ENCODE measurements at regions not wholly inside any gene's neighbourhood (a gene's known extent, or its start where the extent isn't known, plus 50 kb on each side); places are given as distances from the start of the nearest gene placed in this dataset.

GRCh38 chr15:47339800-47340570, 377.3 kb upstream of the SEMA6D start:
- Mint-ChIP-seq H3K4me1 (no peaks in the 10 kb centered on the region), H3K36me3 (ENCODE audit: low read depth) (no peaks in the 10 kb centered on the region), H3K27me3 (ENCODE audit: insufficient read depth) (peaks cover 77% of the 10 kb centered on the region), H3K9me3 (peaks cover 10% of the 10 kb centered on the region), H3K4me3 (no peak overlapping the region), H3K27ac (no peak overlapping the region)
- no peaks in the 10 kb centered on the region for H3K36me3 ChIP-seq (ENCODE audit: control insufficient read depth, insufficient read depth, low read length)
- TF ChIP-seq CTCF (conservative IDR thresholded peaks at IDR 0.05), result no peak
- peaks cover 78% of the 10 kb centered on the region for H3K27me3 ChIP-seq (ENCODE audit: control insufficient read depth, insufficient read depth, low read length, poor library complexity, severe bottlenecking)
- no peak overlapping the region for H3K4me3 ChIP-seq (ENCODE audit: low read length)
- H3K27ac ChIP-seq (ENCODE audit: low read depth, low read length), result no peak overlapping the region
- H3K9me3 ChIP-seq (ENCODE audit: control insufficient read depth, low read length), result peaks cover 9% of the 10 kb centered on the region
- no peak for DNase-seq
- WGBS, 2 experiments (ENCODE audit: insufficient coverage in 1 of 2, insufficient read length in 1 of 2), result 85 to 92% methylated on average over 3 to 4 of the region's 4 CpGs
- no peak overlapping the region for H3K9ac ChIP-seq (ENCODE audit: extremely low read depth, low read length, poor library complexity, severe bottlenecking)
- no peaks in the 10 kb centered on the region for H3K4me1 ChIP-seq (ENCODE audit: control insufficient read depth, insufficient read depth, low read length)

GRCh38 chr15:47340571-47340920, 376.8 kb upstream of the SEMA6D start:
- no peak for DNase-seq
- no peaks in the 10 kb centered on the region for H3K36me3 ChIP-seq (ENCODE audit: control insufficient read depth, insufficient read depth, low read length)
- no peak for TF ChIP-seq CTCF (conservative IDR thresholded peaks at IDR 0.05)
- no peak overlapping the region for H3K4me3 Mint-ChIP-seq
- H3K36me3 Mint-ChIP-seq (ENCODE audit: low read depth), result no peaks in the 10 kb centered on the region
- no peaks in the 10 kb centered on the region for H3K4me1 Mint-ChIP-seq
- peaks cover 3% of the 10 kb centered on the region for H3K9me3 ChIP-seq (ENCODE audit: control insufficient read depth, low read length)
- H3K27ac ChIP-seq (ENCODE audit: low read depth, low read length), result no peak overlapping the region
- no peak overlapping the region for H3K4me3 ChIP-seq (ENCODE audit: low read length)
- H3K9me3 Mint-ChIP-seq, result peaks cover 9% of the 10 kb centered on the region
- H3K9ac ChIP-seq (ENCODE audit: extremely low read depth, low read length, poor library complexity, severe bottlenecking), result no peak overlapping the region
- H3K27me3 ChIP-seq (ENCODE audit: control insufficient read depth, insufficient read depth, low read length, poor library complexity, severe bottlenecking), result peaks cover 78% of the 10 kb centered on the region
- H3K27me3 Mint-ChIP-seq (ENCODE audit: insufficient read depth), result peaks cover 75% of the 10 kb centered on the region
- WGBS, 2 experiments (ENCODE audit: insufficient coverage in 1 of 2, insufficient read length in 1 of 2), result 95 to 100% methylated on average over 2 of the region's 2 CpGs
- H3K4me1 ChIP-seq (ENCODE audit: control insufficient read depth, insufficient read depth, low read length), result no peaks in the 10 kb centered on the region
- H3K27ac Mint-ChIP-seq, result no peak overlapping the region

GRCh38 chr15:47349179-47349578, 368.1 kb upstream of the SEMA6D start:
- Mint-ChIP-seq H3K27ac (no peak overlapping the region), H3K36me3 (ENCODE audit: low read depth) (no peaks in the 10 kb centered on the region), H3K4me1 (peaks cover 3% of the 10 kb centered on the region), H3K27me3 (ENCODE audit: insufficient read depth) (peaks cover 78% of the 10 kb centered on the region), H3K4me3 (no peak overlapping the region), H3K9me3 (peaks cover 4% of the 10 kb centered on the region)
- Histone ChIP-seq H3K9ac (ENCODE audit: extremely low read depth, low read length, poor library complexity, severe bottlenecking) (no peak overlapping the region), H3K27me3 (ENCODE audit: control insufficient read depth, insufficient read depth, low read length, poor library complexity, severe bottlenecking) (peaks cover 90% of the 10 kb centered on the region), H3K36me3 (ENCODE audit: control insufficient read depth, insufficient read depth, low read length) (no peaks in the 10 kb centered on the region), H3K4me3 (ENCODE audit: low read length) (no peak overlapping the region), H3K27ac (ENCODE audit: low read depth, low read length) (no peak overlapping the region), H3K4me1 (ENCODE audit: control insufficient read depth, insufficient read depth, low read length) (no peaks in the 10 kb centered on the region), H3K9me3 (ENCODE audit: control insufficient read depth, low read length) (no peaks in the 10 kb centered on the region)
- no peak for TF ChIP-seq CTCF (conservative IDR thresholded peaks at IDR 0.05)
- DNase-seq, result no peak
- WGBS, 2 experiments (ENCODE audit: insufficient coverage in 1 of 2, insufficient read length in 1 of 2), result 86 to 100% methylated on average over 1 to 2 of the region's 2 CpGs
